HG03439 (cell line): ENCODE measurements at regions not wholly inside any gene's neighbourhood (a gene's known extent, or its start where the extent isn't known, plus 50 kb on each side); places are given as distances from the start of the nearest gene placed in this dataset.

Experiments used
- ATAC-seq: cut with Tn5 transposase; IDR thresholded peaks from one replicate; pipeline ENCODE4 v1.9.1; 2021; ENCODE audit warnings: mild to moderate bottlenecking, moderate library complexity; ENCODE audit not compliant: unreplicated experiment

DNA sequence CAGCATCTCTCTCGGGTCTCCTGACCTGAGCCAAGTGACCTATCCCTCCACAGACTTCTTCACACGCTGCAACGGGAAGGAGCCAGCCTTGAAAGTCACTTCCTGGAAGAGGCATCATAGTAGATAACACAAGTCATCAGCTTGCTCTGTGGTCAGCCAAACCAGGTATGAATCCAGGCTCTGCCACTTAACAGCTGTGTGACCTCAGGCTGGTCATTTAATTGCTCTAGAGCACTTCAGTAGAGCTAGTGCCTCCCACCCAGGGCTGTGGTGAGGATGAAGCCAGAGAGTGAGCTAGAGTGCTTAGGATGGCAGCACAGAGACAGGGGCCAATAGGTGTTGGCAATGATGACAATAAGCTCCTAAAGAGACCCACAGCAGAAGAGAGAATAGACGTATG lies 247.7 kb upstream of the ZMIZ1 start:
- ATAC-seq, result no peak

GRCh38 chr10:78828647-78829539 lies 239.9 kb upstream of the ZMIZ1 start:
- no peak for ATAC-seq

GRCh38 chr10:78829565-78829964 lies 239.2 kb upstream of the ZMIZ1 start:
- ATAC-seq, result no peak

DNA sequence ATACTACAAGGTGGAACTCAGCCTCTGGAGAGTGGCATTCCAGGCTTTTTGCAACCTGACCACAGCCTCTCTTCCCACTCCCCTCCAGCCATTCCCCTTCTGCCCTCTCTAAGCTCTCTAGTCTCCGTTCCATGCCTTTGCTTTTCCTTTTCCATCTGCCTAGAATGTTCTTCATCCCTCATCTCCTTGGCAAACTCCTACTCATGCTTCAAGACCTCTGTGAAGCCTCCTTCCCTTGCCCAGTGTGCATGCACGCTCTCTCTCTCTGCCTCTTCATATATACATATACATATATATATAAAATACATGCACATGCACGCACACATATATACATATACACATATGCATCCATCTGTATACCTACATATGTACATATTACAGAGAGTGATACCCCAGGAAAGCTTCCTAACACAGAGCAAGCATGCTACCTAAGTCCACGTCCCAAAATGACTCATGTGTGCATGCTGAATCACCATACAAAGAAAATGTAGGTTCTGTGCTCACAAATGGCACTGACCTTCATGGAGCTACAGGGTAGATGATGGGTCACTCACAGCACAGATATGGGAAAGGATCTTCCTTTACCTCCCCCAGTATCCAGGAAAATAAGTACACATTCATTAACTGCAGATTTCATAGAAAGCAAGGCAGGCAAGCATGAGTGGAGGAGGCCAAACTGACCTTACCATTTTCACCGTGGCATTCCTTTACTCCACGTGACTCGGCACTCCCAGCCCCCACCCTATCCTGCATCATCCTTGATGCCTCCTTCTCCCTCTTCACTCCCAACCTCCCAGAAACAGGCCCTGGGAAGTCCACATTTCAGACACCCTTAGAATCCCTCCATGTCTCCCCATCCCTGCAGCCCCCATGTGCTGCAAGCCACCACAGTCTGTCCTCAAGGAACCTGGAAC lies 238.4 kb upstream of the ZMIZ1 start:
- ATAC-seq, result no peak

DNA sequence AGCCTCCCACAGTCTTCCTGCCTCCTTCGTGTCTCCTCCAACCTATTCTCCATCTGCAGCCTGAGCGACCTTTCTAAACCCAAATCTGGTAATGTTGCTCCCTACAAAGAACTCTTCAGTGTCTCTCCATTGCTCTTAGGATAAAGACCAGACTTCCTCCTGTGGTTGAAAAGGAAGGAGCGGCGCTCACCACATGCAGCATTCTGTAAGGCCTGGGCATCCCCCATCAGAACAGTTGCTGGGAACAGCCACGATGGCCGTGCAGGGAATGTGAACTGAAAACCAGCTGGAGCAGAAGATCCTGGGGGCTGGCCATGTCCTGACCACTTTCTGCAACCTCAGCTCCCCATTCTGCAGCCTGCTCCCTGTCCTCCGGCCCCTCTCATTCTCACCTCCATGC lies 237.8 kb upstream of the ZMIZ1 start:
- ATAC-seq, result no peak

DNA sequence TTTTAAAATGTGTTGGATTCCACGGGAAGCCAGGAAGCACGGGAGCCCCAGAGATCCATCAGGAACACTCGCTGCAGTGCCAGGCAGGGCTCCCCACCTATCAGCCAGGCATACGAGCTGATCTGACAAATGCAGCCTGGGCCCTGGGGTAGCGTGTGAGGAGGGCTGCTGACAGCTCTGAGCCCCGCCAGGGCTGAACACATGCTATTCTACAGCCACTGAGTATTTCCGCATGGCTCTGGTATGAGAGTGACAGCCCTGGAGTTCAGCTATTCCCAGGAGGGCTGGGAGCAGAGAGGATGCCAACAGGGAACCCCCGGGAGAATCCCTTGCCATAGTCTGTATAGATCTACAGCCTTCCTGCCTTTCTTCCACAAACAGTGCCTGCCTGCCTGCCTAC lies 237.3 kb upstream of the ZMIZ1 start:
- no peak for ATAC-seq

GRCh38 chr10:78832281-78832680 lies 236.5 kb upstream of the ZMIZ1 start:
- no peak for ATAC-seq

GRCh38 chr10:78838141-78838657 lies 230.6 kb upstream of the ZMIZ1 start:
- no peak for ATAC-seq

GRCh38 chr10:78843495-78843894 lies 225.3 kb upstream of the ZMIZ1 start:
- no peak for ATAC-seq

DNA sequence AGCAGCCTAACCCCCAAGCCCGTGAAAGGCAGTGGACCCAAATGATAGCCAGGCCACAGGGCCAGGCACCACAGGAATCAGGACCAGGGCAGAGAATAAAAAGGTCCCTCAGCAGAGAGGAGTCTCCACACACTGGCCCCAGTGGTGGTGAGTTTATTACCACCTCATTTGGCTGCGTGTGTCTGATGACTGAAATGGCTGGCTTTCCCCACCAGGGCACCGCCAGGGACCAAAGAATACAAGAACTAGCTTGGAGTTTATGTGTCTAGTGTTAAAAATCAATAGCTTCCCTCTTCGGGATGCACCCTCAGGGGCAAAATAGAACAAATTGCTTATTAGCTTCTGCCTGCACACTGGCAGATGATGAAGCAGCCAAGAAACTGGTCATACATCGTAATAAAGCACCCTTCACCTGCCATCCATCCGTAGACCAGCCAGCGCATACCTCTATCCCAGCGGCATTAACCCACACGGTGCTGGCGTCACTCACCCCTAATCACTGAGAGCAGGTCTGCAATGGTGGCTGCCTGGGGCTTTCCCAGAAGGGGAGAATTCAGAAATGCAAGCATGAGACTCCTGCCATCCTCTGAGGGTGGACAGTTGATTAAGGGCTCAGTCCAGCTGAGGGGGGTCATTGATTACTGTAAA lies 223.7 kb upstream of the ZMIZ1 start:
- ATAC-seq, result no peak

DNA sequence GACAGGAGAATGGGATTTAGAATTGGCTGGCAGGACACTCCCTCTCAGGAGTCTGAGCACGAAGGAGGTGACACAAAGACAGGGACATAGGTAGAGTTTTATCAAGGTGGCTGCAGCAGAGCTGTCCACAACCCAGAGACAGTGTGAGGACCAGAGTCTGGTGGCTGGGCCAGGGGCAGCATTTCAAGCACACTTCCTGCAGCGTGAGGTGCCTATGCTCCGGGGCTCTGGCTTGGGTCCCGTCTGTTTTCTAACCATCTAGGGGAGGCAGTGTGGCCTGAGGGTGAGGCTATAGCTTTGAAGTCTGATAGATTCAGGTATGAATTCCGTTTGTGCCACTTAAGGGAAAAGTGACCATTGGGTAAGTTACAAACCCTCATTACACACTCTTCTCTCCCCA lies 222.7 kb upstream of the ZMIZ1 start:
- ATAC-seq, result no peak

- ATAC-seq, result no peak
These were observed 222.0 kb upstream of the ZMIZ1 start for GRCh38 chr10:78846760-78847159.

DNA sequence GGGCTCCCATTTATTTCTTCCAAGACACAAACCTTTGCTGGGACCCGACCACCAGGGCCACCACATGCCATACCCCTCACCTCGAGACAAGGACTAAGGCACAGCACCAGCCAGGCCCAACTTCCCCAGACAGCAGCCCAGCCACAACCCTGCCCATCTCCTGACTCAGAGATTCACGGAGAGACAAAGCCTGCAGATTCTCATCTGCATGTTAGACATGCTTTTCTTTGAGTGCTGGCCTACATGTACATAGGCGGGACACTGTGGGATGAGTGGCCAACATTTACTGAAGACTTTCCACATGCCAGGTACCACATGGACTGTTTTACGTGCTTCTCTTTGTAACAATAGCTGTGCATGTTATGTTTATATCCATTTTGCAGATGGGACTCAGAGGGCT lies 221.3 kb upstream of the ZMIZ1 start:
- no peak for ATAC-seq

DNA sequence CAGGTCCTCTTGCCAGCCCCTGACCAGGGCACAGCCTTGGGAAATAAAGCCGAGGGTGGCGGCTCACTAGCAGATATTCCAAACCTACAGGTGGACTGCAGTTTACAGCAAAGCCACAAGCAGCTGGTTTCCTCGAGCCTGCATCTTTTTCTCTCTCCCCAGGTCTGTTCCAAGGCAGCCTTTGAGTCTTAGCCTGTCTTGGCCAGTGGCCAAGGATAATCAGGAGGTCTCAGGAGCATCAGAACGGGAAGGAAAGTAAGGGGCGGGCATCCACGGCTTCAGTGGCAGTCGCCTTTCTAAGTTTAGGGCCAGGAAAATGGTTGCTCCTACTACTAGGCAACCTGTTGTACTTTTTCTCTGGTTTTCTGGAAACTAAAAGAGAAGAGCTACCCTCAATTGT lies 219.7 kb upstream of the ZMIZ1 start:
- ATAC-seq, result no peak

GRCh38 chr10:78849731-78850130 lies 219.0 kb upstream of the ZMIZ1 start:
- ATAC-seq, result no peak

GRCh38 chr10:78850644-78851435 lies 217.9 kb upstream of the ZMIZ1 start:
- no peak for ATAC-seq

- ATAC-seq, result no peak
These were observed 217.1 kb upstream of the ZMIZ1 start for GRCh38 chr10:78851647-78852046.

DNA sequence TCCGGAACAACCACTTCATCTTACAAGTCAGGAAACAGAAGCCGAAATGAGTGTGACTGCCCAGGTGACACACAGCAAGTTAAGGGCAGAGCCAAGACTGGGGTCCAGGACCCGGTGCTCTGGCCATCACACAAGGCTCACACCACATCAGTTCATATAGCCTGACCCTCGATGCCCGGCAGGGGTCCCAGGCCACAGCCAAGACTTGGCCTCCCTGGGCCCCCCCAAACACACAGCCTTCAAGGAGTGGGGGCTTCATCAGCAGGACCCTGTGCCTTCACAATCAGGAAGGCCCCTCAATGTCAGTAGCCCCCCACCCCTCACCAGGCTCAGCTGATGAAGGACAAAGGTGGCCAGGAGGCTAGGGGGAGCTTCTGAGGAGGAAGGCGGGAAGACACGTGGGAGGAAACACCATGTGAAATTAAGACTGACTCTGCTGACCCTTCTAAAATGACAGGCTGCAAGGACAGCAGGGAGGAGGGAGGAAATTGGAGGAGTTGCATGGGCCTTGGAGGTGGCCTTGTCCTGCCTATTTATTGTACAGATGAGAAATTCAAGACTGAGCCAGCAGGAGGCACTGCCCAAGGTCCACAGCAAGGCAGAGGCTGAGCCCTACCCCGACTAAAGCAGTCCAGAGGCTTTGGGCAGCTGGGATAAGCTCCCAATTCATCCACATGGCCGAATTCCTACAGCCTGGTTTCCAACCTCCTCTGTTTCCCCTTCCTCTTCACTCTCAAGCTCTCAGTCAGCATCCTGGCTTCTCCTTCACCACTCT lies 216.1 kb upstream of the ZMIZ1 start:
- ATAC-seq, result no peak

DNA sequence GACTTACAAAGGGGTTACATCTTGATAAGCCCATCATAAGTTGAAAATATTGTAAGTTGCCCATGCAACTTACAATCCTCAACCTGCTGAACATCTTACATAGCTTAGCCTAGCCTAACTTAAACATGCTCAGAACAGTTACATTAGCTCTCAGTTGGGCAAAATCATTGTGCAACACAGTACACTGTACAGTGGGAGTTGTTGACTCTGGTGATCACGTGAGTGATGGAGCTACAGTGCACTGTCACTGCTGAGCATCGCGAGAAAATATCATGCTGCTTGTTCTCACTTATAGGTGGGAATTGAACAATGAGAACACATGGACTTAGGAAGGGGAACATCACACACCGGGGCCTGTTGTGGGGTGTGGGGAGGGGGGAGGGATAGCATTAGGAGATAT lies 214.9 kb upstream of the ZMIZ1 start:
- no peak for ATAC-seq

GRCh38 chr10:78856421-78856820 lies 212.3 kb upstream of the ZMIZ1 start:
- ATAC-seq, result no peak
